KMS-11 (cell line): ENCODE measurements at regions not wholly inside any gene's neighbourhood (a gene's known extent, or its start where the extent isn't known, plus 50 kb on each side); places are given as distances from the start of the nearest gene placed in this dataset.
"Not testable (repeated sequence)": the region's sequence is repeated elsewhere in the genome, so short reads cannot be mapped to it uniquely, and the experiment has no call there.

Experiments
- H2AFZ ChIP-seq: fragments of 200-600 bp; sonication (generic); 2 replicates; pipeline ENCODE4 v1.6.1; 2016; ENCODE audit warnings: antibody characterized with exemption, mixed run types, low read depth
- H3K27ac ChIP-seq: fragments of 200-600 bp; sonication (generic); 2 replicates; pipeline ENCODE4 v1.6.1; 2016; ENCODE audit warnings: mild to moderate bottlenecking, mixed run types
- H3K27me3 ChIP-seq: fragments of 200-600 bp; sonication (generic); 2 replicates; pipeline ENCODE4 v1.6.1; 2017; ENCODE audit warnings: mild to moderate bottlenecking, low read depth, mixed run types, moderate library complexity; ENCODE audit not compliant: insufficient read depth
- H3K36me3 ChIP-seq: fragments of 200-600 bp; sonication (generic); 2 replicates; pipeline ENCODE4 v1.6.1; 2017; ENCODE audit warnings: mild to moderate bottlenecking, mixed run types; ENCODE audit not compliant: insufficient read depth
- H3K4me1 ChIP-seq: fragments of 200-600 bp; sonication (generic); 2 replicates; pipeline ENCODE4 v1.6.1; 2016; ENCODE audit warnings: mild to moderate bottlenecking, low read depth, mixed run types; ENCODE audit not compliant: poor library complexity, severe bottlenecking
- H3K4me2 ChIP-seq: fragments of 200-600 bp; sonication (generic); 2 replicates; pipeline ENCODE4 v1.7.0; 2016; ENCODE audit warnings: mild to moderate bottlenecking, mixed run types
- H3K4me3 ChIP-seq: fragments of 200-600 bp; sonication (generic); IDR thresholded peaks from 2 replicates; pipeline ENCODE4 v1.6.1; 2017; ENCODE audit warnings: low read depth, low read length, mixed read lengths; ENCODE audit not compliant: insufficient read depth
- H3K79me2 ChIP-seq: fragments of 200-600 bp; sonication (generic); 2 replicates; pipeline ENCODE4 v1.6.1; 2016; ENCODE audit warnings: low read depth, mixed run types; ENCODE audit not compliant: insufficient read depth
- H3K9ac ChIP-seq: fragments of 200-600 bp; sonication (generic); 2 replicates; pipeline ENCODE4 v1.6.1; 2016; ENCODE audit warnings: mild to moderate bottlenecking, mixed run types
- H4K20me1 ChIP-seq: fragments of 200-600 bp; sonication (generic); 2 replicates; pipeline ENCODE4 v1.6.1; 2016; ENCODE audit warnings: mild to moderate bottlenecking, mixed run types; ENCODE audit not compliant: insufficient read depth
- TF ChIP-seq, protein P1 (sequence below): fragments of 200-600 bp; sonication (generic); conservative IDR thresholded peaks from 2 replicates; pipeline ENCODE4 v1.6.1; 2017; ENCODE audit warnings: low read depth, mild to moderate bottlenecking, antibody characterized with exemption, low read length, moderate library complexity, mixed read lengths

DNA sequence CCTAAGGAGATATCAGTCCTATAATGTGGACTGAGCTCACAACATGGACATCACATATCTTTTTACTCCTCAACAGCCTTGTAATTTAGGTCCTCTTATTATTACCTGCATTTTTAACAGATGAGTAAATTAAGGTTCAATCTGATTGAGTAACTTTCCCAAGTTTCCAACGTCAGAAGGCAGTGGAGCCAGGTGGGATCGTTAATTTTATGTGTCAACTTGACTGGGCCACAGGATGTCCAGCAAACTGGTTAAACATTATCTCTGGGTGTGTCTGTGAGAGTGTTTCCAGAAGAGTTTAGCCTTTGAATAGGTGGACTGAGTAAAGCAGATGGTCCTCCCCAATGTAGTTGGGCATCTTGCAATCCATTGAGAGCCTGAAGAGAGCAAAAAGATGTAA is 59.0 kb upstream of the SLIT2 start:
- no peak overlapping the region for H3K27ac ChIP-seq
- no peak overlapping the region for H2AFZ ChIP-seq
- no peaks in the 10 kb centered on the region for H3K79me2 ChIP-seq
- no peak overlapping the region for H3K4me3 ChIP-seq
- H3K36me3 ChIP-seq: no peaks in the 10 kb centered on the region
- TF ChIP-seq, protein P1, sequence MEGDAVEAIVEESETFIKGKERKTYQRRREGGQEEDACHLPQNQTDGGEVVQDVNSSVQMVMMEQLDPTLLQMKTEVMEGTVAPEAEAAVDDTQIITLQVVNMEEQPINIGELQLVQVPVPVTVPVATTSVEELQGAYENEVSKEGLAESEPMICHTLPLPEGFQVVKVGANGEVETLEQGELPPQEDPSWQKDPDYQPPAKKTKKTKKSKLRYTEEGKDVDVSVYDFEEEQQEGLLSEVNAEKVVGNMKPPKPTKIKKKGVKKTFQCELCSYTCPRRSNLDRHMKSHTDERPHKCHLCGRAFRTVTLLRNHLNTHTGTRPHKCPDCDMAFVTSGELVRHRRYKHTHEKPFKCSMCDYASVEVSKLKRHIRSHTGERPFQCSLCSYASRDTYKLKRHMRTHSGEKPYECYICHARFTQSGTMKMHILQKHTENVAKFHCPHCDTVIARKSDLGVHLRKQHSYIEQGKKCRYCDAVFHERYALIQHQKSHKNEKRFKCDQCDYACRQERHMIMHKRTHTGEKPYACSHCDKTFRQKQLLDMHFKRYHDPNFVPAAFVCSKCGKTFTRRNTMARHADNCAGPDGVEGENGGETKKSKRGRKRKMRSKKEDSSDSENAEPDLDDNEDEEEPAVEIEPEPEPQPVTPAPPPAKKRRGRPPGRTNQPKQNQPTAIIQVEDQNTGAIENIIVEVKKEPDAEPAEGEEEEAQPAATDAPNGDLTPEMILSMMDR: no peak
- H4K20me1 ChIP-seq: no peaks in the 10 kb centered on the region
- no peak overlapping the region for H3K4me2 ChIP-seq
- H3K9ac ChIP-seq: no peak overlapping the region
- H3K27me3 ChIP-seq: no peaks in the 10 kb centered on the region
- no peaks in the 10 kb centered on the region for H3K4me1 ChIP-seq

DNA sequence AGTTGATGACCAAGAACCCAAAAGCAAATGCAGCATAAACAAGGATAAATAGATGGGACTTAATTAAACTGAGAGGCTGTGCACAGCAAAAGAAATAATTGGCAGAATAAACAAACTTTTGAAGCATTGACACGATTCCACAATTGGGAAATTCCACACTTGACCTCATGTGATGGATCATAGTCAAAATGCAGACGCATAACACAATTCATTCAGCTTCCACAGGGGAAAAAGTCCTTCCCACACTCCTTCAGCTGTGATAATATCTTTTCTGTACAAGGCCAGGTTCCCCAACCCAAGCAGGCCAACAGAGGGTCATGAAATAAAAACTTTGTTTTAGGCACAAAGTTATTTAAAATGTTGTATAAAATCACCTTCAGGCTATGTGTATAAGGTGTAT is 66.6 kb upstream of the SLIT2 start:
- no peak overlapping the region for H3K9ac ChIP-seq
- H3K27ac ChIP-seq: no peak overlapping the region
- H4K20me1 ChIP-seq: no peaks in the 10 kb centered on the region
- no peak overlapping the region for H3K4me3 ChIP-seq
- H2AFZ ChIP-seq: no peak overlapping the region
- no peaks in the 10 kb centered on the region for H3K27me3 ChIP-seq
- no peak overlapping the region for H3K4me2 ChIP-seq
- no peaks in the 10 kb centered on the region for H3K79me2 ChIP-seq
- H3K4me1 ChIP-seq: no peaks in the 10 kb centered on the region
- TF ChIP-seq, protein P1: no peak
- no peaks in the 10 kb centered on the region for H3K36me3 ChIP-seq

DNA sequence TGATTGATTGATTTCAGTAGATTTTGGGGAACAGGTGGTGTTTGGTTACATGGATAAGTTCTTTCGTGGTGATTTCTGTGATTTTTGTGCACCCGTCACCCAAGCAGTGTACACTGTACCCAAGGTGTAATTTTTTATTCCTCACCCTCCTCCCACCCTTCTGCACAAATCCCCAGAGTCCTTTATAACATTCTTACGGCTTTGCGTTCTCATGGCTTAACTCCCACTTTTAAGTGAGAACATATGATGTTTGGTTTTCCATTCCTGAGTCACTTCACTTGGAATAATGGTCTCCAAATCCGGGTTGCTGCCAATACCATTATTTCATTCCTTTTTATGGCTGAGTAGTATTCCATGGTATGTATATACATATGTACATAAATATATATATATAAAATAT is 68.6 kb upstream of the SLIT2 start:
- H3K79me2 ChIP-seq, H3K4me3 ChIP-seq, H3K27ac ChIP-seq, H2AFZ ChIP-seq, H3K27me3 ChIP-seq, H3K4me2 ChIP-seq, H3K9ac ChIP-seq, H4K20me1 ChIP-seq, H3K4me1 ChIP-seq, H3K36me3 ChIP-seq: not testable (repeated sequence)

DNA sequence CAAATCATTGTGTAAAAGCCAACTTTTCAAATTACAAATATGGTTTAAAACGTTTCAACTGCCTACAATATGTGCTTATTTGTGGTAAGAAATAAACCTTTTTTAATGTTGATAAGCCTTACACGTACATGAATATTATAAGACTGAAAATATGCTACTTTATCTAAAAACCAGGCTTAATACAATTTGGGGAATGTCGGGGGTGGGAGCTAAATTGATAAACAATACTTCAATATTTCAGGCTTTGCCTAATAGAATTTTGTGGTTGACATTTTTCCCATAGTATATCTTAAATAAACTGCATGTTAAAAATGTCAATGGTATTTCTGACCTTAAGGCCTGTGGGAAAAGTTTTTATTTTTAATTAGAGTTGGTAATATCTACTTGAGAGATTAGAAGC is 69.8 kb upstream of the SLIT2 start:
- Histone ChIP-seq H3K4me2 (no peak overlapping the region), H3K79me2 (no peaks in the 10 kb centered on the region), H4K20me1 (no peaks in the 10 kb centered on the region), H3K27me3 (no peaks in the 10 kb centered on the region), H2AFZ (no peak overlapping the region), H3K36me3 (no peaks in the 10 kb centered on the region), H3K27ac (no peak overlapping the region), H3K9ac (no peak overlapping the region), H3K4me1 (no peaks in the 10 kb centered on the region), H3K4me3 (no peak overlapping the region)
- TF ChIP-seq, protein P1: no peak

DNA sequence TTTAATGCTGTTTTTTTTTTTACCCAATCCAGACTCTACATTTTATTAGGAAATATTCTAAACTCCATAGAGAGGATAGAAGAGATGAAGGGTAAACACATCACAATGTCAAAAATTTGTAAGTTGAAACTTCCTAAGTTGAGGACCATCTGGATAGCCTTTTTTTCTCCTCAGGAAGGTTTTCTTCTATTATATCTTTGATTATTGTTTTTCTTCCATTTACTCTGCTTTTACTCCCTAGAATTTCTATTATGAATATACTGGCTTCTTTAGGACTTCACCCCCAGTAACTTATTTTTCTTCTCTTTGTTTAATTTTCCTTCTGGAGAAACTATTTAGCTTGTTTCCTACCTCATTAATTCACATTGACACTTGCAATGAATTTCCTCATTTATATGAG is 71.2 kb upstream of the SLIT2 start:
- no peak overlapping the region for H3K4me3 ChIP-seq

More for the DNA sequence above, 71.2 kb upstream of the SLIT2 start:
- H3K27ac ChIP-seq: no peak overlapping the region
- no peaks in the 10 kb centered on the region for H3K36me3 ChIP-seq
- no peak overlapping the region for H3K9ac ChIP-seq
- H3K27me3 ChIP-seq: no peaks in the 10 kb centered on the region
- TF ChIP-seq, protein P1: no peak
- H2AFZ ChIP-seq: no peak overlapping the region
- no peaks in the 10 kb centered on the region for H4K20me1 ChIP-seq
- no peak overlapping the region for H3K4me2 ChIP-seq
- no peaks in the 10 kb centered on the region for H3K4me1 ChIP-seq
- no peaks in the 10 kb centered on the region for H3K79me2 ChIP-seq
